ENCODE measurements at regions not wholly inside any gene's neighbourhood (a gene's known extent, or its start where the extent isn't known, plus 50 kb on each side); places are given as distances from the start of the nearest gene placed in this dataset.

DNA sequence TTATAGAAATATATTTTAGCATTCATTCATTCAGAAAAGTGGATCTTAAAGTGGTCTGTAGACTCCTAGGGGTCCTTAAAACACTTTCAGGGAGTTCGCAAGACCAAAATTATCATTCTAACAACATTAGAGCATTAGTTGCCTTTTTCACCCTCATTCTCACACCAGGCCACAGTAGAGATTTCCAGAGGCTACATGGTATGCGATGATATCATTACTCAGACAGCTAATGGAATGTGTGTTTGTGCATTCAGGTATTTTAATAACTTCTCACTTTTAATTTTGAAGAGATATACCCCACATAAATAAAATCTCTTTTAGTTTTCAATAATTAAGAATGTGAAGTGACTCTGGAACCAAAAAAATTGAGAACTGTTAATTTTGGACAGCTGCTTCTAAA lies 206.9 kb downstream of the NSUN3 start:
- Histone ChIP-seq H3K4me3 (ENCODE audit: insufficient read depth, low read depth, low read length) (no peak overlapping the region), H3K9ac (ENCODE audit: low read length) (no peak overlapping the region), H3K27ac (ENCODE audit: low read depth, low read length) (peak overlapping the region; percentile 36), H3K9me3 (ENCODE audit: insufficient read depth, low read depth, low read length) (no peaks in the 10 kb centered on the region), H3K79me2 (ENCODE audit: insufficient read depth, low read length) (no peaks in the 10 kb centered on the region), H4K20me1 (ENCODE audit: insufficient read depth, low read length) (no peaks in the 10 kb centered on the region), H3K4me2 (ENCODE audit: low read length) (no peak overlapping the region), H3K4me1 (ENCODE audit: insufficient read depth, low read length) (peaks cover 9% of the 10 kb centered on the region), H2AFZ (ENCODE audit: low read depth, low read length) (no peak overlapping the region), H3K36me3 (ENCODE audit: insufficient read depth, low read length) (no peaks in the 10 kb centered on the region), H3K27me3 (ENCODE audit: insufficient read depth, low read length) (no peaks in the 10 kb centered on the region)
- peak; percentile 39 for DNase-seq (ENCODE audit: low read depth)
- TF ChIP-seq EZH2 (IDR thresholded peaks at IDR 0.05; ENCODE audit: insufficient read depth, low read length), result no peak
- TF ChIP-seq, protein P1, sequence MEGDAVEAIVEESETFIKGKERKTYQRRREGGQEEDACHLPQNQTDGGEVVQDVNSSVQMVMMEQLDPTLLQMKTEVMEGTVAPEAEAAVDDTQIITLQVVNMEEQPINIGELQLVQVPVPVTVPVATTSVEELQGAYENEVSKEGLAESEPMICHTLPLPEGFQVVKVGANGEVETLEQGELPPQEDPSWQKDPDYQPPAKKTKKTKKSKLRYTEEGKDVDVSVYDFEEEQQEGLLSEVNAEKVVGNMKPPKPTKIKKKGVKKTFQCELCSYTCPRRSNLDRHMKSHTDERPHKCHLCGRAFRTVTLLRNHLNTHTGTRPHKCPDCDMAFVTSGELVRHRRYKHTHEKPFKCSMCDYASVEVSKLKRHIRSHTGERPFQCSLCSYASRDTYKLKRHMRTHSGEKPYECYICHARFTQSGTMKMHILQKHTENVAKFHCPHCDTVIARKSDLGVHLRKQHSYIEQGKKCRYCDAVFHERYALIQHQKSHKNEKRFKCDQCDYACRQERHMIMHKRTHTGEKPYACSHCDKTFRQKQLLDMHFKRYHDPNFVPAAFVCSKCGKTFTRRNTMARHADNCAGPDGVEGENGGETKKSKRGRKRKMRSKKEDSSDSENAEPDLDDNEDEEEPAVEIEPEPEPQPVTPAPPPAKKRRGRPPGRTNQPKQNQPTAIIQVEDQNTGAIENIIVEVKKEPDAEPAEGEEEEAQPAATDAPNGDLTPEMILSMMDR (IDR thresholded peaks at IDR 0.05; ENCODE audit: insufficient read depth, low read depth, low read length), result no peak
- Mint-ChIP-seq H3K36me3 (ENCODE audit: low read depth, unreplicated experiment) (no peaks in the 10 kb centered on the region), H3K27me3 (ENCODE audit: low read depth, unreplicated experiment) (no peaks in the 10 kb centered on the region), H3K9me3 (ENCODE audit: unreplicated experiment) (no peaks in the 10 kb centered on the region), H3K4me1 (ENCODE audit: low read depth, unreplicated experiment) (peaks cover 33% of the 10 kb centered on the region), H3K4me3 (ENCODE audit: unreplicated experiment) (no peak overlapping the region), H3K27ac (ENCODE audit: unreplicated experiment) (peak overlapping the region; percentile 98)
- no peak for FAIRE-seq

DNA sequence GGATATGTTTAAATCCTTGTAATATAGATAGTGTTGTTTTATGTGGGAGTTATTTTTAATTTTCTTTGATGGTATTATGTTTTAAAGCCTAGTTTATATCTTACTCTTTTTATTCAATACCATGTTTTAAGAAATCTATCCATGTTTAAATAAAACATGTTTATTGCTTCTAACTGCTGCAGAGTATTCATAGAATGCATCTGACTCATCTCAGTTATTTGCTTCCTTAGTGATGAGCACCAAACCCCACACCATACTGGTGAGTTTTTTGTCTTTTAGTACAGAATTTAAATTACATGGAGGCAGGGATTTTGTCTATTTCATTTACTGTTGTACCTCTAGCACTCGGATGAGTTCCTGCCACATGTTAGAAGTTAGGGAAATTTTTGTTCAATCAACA lies 209.2 kb downstream of the NSUN3 start:
- no peaks in the 10 kb centered on the region for H3K36me3 ChIP-seq (ENCODE audit: insufficient read depth, low read length)
- no peak overlapping the region for H3K4me2 ChIP-seq (ENCODE audit: low read length)
- Mint-ChIP-seq H3K27me3 (ENCODE audit: low read depth, unreplicated experiment) (no peaks in the 10 kb centered on the region), H3K4me3 (ENCODE audit: unreplicated experiment) (no peak overlapping the region), H3K9me3 (ENCODE audit: unreplicated experiment) (no peaks in the 10 kb centered on the region), H3K36me3 (ENCODE audit: low read depth, unreplicated experiment) (no peaks in the 10 kb centered on the region), H3K27ac (ENCODE audit: unreplicated experiment) (no peak overlapping the region), H3K4me1 (ENCODE audit: low read depth, unreplicated experiment) (peaks cover 33% of the 10 kb centered on the region)
- H3K79me2 ChIP-seq (ENCODE audit: insufficient read depth, low read length), result no peaks in the 10 kb centered on the region
- TF ChIP-seq EZH2 (IDR thresholded peaks at IDR 0.05; ENCODE audit: insufficient read depth, low read length), result no peak
- TF ChIP-seq, protein P1 (IDR thresholded peaks at IDR 0.05; ENCODE audit: insufficient read depth, low read depth, low read length), result no peak
- H3K27me3 ChIP-seq (ENCODE audit: insufficient read depth, low read length), result no peaks in the 10 kb centered on the region
- H3K9ac ChIP-seq (ENCODE audit: low read length), result no peak overlapping the region
- H2AFZ ChIP-seq (ENCODE audit: low read depth, low read length), result no peak overlapping the region
- no peak for DNase-seq (ENCODE audit: low read depth)
- peaks cover 9% of the 10 kb centered on the region for H3K4me1 ChIP-seq (ENCODE audit: insufficient read depth, low read length)
- no peaks in the 10 kb centered on the region for H3K9me3 ChIP-seq (ENCODE audit: insufficient read depth, low read depth, low read length)
- no peak overlapping the region for H3K4me3 ChIP-seq (ENCODE audit: insufficient read depth, low read depth, low read length)
- H4K20me1 ChIP-seq (ENCODE audit: insufficient read depth, low read length), result no peaks in the 10 kb centered on the region
- H3K27ac ChIP-seq (ENCODE audit: low read depth, low read length), result no peak overlapping the region
- FAIRE-seq, result no peak

DNA sequence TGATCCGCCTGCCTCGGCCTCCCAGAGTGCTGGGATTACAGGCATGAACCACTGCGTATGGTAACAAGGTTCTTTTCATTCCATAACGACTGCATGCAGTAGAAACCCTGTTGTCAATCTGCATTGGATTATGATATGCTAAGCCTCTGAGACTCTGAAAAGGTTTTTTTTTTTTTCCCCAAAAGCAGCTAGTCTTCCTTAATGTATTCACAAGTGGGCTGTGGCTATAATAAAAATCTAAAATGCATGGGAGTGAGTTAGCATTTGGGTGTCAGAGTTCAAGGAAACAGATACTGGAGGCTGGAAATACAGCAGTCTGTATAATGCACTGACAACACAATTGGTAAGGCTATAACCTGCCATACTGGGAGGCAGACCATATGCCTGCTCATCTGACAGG lies 218.1 kb downstream of the NSUN3 start:
- H3K27ac ChIP-seq (ENCODE audit: low read depth, low read length), result no peak overlapping the region
- H3K4me3 Mint-ChIP-seq (ENCODE audit: unreplicated experiment), result no peak overlapping the region
- no peak for TF ChIP-seq EZH2 (IDR thresholded peaks at IDR 0.05; ENCODE audit: insufficient read depth, low read length)
- TF ChIP-seq, protein P1 (IDR thresholded peaks at IDR 0.05; ENCODE audit: insufficient read depth, low read depth, low read length), result no peak
- H3K36me3 Mint-ChIP-seq (ENCODE audit: low read depth, unreplicated experiment), result no peaks in the 10 kb centered on the region
- DNase-seq (ENCODE audit: low read depth) (no peak), FAIRE-seq (no peak)
- H3K4me2 ChIP-seq (ENCODE audit: low read length), result no peak overlapping the region
- H3K9me3 ChIP-seq (ENCODE audit: insufficient read depth, low read depth, low read length), result no peaks in the 10 kb centered on the region
- H2AFZ ChIP-seq (ENCODE audit: low read depth, low read length), result no peak overlapping the region
- H3K4me3 ChIP-seq (ENCODE audit: insufficient read depth, low read depth, low read length), result no peak overlapping the region
- no peak overlapping the region for H3K27ac Mint-ChIP-seq (ENCODE audit: unreplicated experiment)
- H3K4me1 Mint-ChIP-seq (ENCODE audit: low read depth, unreplicated experiment), result no peaks in the 10 kb centered on the region
- H3K4me1 ChIP-seq (ENCODE audit: insufficient read depth, low read length), result no peaks in the 10 kb centered on the region
- no peaks in the 10 kb centered on the region for H3K9me3 Mint-ChIP-seq (ENCODE audit: unreplicated experiment)
- no peak overlapping the region for H3K9ac ChIP-seq (ENCODE audit: low read length)
- H3K27me3 ChIP-seq (ENCODE audit: insufficient read depth, low read length), result no peaks in the 10 kb centered on the region
- H3K36me3 ChIP-seq (ENCODE audit: insufficient read depth, low read length), result no peaks in the 10 kb centered on the region
- H3K27me3 Mint-ChIP-seq (ENCODE audit: low read depth, unreplicated experiment), result no peaks in the 10 kb centered on the region
- no peaks in the 10 kb centered on the region for H4K20me1 ChIP-seq (ENCODE audit: insufficient read depth, low read length)
- no peaks in the 10 kb centered on the region for H3K79me2 ChIP-seq (ENCODE audit: insufficient read depth, low read length)

Measured in astrocyte (in vitro differentiated cells and primary cell).